Bronchial epithelial cell (primary cell): ENCODE measurements at regions not wholly inside any gene's neighbourhood (a gene's known extent, or its start where the extent isn't known, plus 50 kb on each side); places are given as distances from the start of the nearest gene placed in this dataset.
A peak's percentile ranks its signal among the peaks of the same experiment; 100 is the strongest.
"Not testable (repeated sequence)": the region's sequence is repeated elsewhere in the genome, so short reads cannot be mapped to it uniquely, and the experiment has no call there.

Experiments used
- DNase-seq: peaks from one replicate; pipeline ENCODE4 v3.0.0-alpha.2; 2010; ENCODE audit warnings: low read depth
- FAIRE-seq: peaks from 2 replicates; lab custom pipeline; 2011; peaks lifted over from hg19 to GRCh38; lab: Jason Lieb, UNC
- H3K27me3 ChIP-seq: 2 replicates; pipeline ENCODE4 v1.5.1; 2011; ENCODE audit warnings: low read length; ENCODE audit not compliant: control insufficient read depth, insufficient read depth
- H3K36me3 ChIP-seq: 2 replicates; pipeline ENCODE4 v1.5.1; 2011; ENCODE audit warnings: low read length; ENCODE audit not compliant: control insufficient read depth, insufficient read depth
- H3K4me3 ChIP-seq: 2 replicates; pipeline ENCODE4 v1.5.1; 2011; ENCODE audit warnings: mild to moderate bottlenecking, low read depth, low read length, control low read depth
- TF ChIP-seq, protein P1 (sequence below): IDR thresholded peaks from 2 replicates; pipeline ENCODE4 v1.5.1; 2011; ENCODE audit warnings: mild to moderate bottlenecking, moderate library complexity, low read length, control low read depth, inconsistent platforms; ENCODE audit not compliant: insufficient read depth, severe bottlenecking

DNA sequence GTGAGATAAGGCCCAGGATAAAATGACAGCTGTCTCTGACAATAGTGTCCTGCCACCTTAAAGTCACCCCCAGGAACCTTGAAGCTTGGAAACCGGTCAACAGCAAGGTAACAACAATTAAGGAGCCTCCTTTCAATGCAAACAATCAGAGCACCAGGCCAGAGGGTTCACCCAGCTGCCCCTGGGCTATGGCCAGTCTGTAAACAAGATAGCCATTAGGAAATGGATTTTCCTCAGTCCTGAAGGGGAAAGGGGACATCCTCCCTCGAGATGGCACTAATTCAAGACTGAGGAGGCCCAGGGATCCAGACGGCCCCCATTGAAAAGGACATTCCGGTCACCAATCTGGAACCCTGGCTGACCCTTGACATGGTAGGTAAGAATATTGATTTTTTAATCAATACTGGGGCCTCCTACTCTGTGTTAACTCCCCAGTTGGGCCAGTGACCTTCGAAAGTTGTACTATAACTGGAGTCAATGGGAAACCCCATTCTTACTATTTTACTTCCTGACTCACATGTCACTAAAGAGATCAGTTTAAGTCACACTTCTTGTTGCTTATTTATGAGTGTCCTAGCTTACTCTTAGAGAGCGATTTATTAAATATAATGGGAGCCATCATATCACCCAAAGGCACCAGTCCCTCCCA is 61.7 kb upstream of the CT45A1 start:
- H3K36me3 ChIP-seq, result no peaks in the 10 kb centered on the region
- TF ChIP-seq, protein P1, sequence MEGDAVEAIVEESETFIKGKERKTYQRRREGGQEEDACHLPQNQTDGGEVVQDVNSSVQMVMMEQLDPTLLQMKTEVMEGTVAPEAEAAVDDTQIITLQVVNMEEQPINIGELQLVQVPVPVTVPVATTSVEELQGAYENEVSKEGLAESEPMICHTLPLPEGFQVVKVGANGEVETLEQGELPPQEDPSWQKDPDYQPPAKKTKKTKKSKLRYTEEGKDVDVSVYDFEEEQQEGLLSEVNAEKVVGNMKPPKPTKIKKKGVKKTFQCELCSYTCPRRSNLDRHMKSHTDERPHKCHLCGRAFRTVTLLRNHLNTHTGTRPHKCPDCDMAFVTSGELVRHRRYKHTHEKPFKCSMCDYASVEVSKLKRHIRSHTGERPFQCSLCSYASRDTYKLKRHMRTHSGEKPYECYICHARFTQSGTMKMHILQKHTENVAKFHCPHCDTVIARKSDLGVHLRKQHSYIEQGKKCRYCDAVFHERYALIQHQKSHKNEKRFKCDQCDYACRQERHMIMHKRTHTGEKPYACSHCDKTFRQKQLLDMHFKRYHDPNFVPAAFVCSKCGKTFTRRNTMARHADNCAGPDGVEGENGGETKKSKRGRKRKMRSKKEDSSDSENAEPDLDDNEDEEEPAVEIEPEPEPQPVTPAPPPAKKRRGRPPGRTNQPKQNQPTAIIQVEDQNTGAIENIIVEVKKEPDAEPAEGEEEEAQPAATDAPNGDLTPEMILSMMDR, result no peak
- DNase-seq, result no peak
- FAIRE-seq, result peak; percentile 23
- no peaks in the 10 kb centered on the region for H3K27me3 ChIP-seq
- H3K4me3 ChIP-seq, result no peak overlapping the region

DNA sequence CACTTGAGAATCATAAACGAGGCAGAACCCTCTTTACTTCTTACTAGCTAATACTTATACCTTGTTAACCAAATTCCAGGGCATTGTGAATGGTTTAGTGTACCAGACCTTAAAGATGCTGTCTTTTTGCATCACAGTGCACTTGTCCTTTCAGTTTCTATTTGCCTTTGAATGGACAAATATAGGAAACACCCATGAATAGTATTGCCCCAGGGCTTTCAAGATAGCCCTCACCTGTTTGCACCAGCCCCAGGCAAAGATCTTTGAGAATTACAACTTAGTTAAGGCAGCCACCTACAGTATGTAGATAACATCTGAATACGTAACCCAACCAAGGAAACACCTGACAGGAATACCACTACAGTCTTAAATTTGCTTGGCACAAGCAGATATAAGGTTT is 60.8 kb upstream of the CT45A1 start:
- no peak for FAIRE-seq
- Histone ChIP-seq H3K4me3 (no peak overlapping the region), H3K36me3 (no peaks in the 10 kb centered on the region)

DNA sequence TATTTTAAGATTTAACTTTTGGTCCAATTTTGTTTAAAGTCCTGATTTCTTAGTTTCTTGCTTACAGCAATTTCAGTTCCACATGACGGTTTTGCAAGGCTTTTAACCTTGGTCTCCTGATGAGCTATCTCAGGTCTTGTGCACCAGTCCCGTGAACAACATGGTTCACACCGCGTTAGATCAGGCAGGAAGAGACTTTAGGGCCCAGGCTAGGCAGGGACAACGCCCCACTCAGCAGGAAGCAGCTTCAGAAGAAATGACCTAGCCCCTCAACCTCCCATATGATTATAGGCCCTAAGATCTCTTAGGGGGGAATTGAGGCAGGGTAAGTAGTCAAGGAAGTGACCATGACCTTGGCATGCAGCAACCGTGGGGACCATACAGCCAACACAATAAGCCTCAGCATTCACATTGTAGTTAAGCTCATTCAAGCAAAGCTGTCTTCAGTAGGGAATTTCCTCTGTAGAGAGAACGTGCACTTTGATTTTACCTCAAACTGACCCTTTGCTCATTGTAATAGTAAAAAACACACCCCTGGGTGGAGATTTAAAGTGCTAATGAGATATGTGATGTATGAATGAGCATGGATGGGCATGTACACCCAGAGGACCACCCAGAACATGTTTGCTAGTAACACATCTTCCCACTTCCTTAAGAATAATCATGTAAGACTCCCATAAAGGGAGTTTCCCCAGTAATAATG is 55.3 kb upstream of the CT45A1 start:
- H3K4me3 ChIP-seq, result not testable (repeated sequence)
- FAIRE-seq, result peak; percentile 89

More for the DNA sequence above, 60.8 kb upstream of the CT45A1 start:
- H3K27me3 ChIP-seq, result no peaks in the 10 kb centered on the region
- TF ChIP-seq, protein P1, result no peak
- no peak for DNase-seq

More for the DNA sequence above, 55.3 kb upstream of the CT45A1 start:
- not testable (repeated sequence) for DNase-seq, H3K27me3 ChIP-seq, H3K36me3 ChIP-seq
